ENCODE measurements at regions not wholly inside any gene's neighbourhood (a gene's known extent, or its start where the extent isn't known, plus 50 kb on each side); places are given as distances from the start of the nearest gene placed in this dataset.

- no peaks in the 10 kb centered on the region for H3K27me3 ChIP-seq (ENCODE audit: control insufficient read depth in 3 of 3, insufficient read depth in 3 of 3, low read length in 3 of 3)
- H3K36me3 ChIP-seq (ENCODE audit: control insufficient read depth in 3 of 3, insufficient read depth in 2 of 3, low read depth in 1 of 3, low read length in 3 of 3) = no peaks in the 10 kb centered on the region
- FAIRE-seq (no peak), DNase-seq (no peak)
- H3K27ac ChIP-seq (ENCODE audit: low read depth in 1 of 3, low read length in 2 of 3) = no peak overlapping the region
- H3K9me3 ChIP-seq (ENCODE audit: control insufficient read depth in 2 of 2, insufficient read depth in 1 of 2, low read depth in 1 of 2, low read length in 1 of 2) = no peaks in the 10 kb centered on the region
- 84 to 91% (median 86%) methylated on average over 12 of the region's 12 CpGs for WGBS, 3 donors
- no peak overlapping the region for H3K4me3 ChIP-seq (ENCODE audit: low read depth in 1 of 3, low read length in 3 of 3)
- peaks cover 0 to 14% (median 4%) of the 10 kb centered on the region in 3 donors for H3K4me1 ChIP-seq (ENCODE audit: control insufficient read depth in 3 of 3, insufficient read depth in 2 of 3, low read depth in 1 of 3, low read length in 2 of 3)
Measured at GRCh38 chr12:124719231-124719630, 144.4 kb downstream of the SCARB1 start.

- no peaks in the 10 kb centered on the region for H3K9me3 ChIP-seq (ENCODE audit: control insufficient read depth in 2 of 2, insufficient read depth in 1 of 2, low read depth in 1 of 2, low read length in 1 of 2)
- H3K27ac ChIP-seq (ENCODE audit: low read depth in 1 of 3, low read length in 2 of 3) = no peak overlapping the region
- no peaks in the 10 kb centered on the region for H3K36me3 ChIP-seq (ENCODE audit: control insufficient read depth in 3 of 3, insufficient read depth in 2 of 3, low read depth in 1 of 3, low read length in 3 of 3)
- peaks cover 0 to 14% (median 4%) of the 10 kb centered on the region in 3 donors for H3K4me1 ChIP-seq (ENCODE audit: control insufficient read depth in 3 of 3, insufficient read depth in 2 of 3, low read depth in 1 of 3, low read length in 2 of 3)
- H3K4me3 ChIP-seq (ENCODE audit: low read depth in 1 of 3, low read length in 3 of 3) = no peak overlapping the region
- no peaks in the 10 kb centered on the region for H3K27me3 ChIP-seq (ENCODE audit: control insufficient read depth in 3 of 3, insufficient read depth in 3 of 3, low read length in 3 of 3)
- DNase-seq (no peak), FAIRE-seq (no peak)
- WGBS, 3 donors = 91 to 92% (median 92%) methylated on average over 8 of the region's 8 CpGs
Measured at GRCh38 chr12:124718458-124718857, 145.2 kb downstream of the SCARB1 start.

- Histone ChIP-seq H3K27me3 (ENCODE audit: control insufficient read depth in 3 of 3, insufficient read depth in 3 of 3, low read length in 3 of 3) (no peaks in the 10 kb centered on the region), H3K9me3 (ENCODE audit: control insufficient read depth in 2 of 2, insufficient read depth in 1 of 2, low read depth in 1 of 2, low read length in 1 of 2) (no peaks in the 10 kb centered on the region), H3K36me3 (ENCODE audit: control insufficient read depth in 3 of 3, insufficient read depth in 2 of 3, low read depth in 1 of 3, low read length in 3 of 3) (no peaks in the 10 kb centered on the region), H3K4me1 (ENCODE audit: control insufficient read depth in 3 of 3, insufficient read depth in 2 of 3, low read depth in 1 of 3, low read length in 2 of 3) (peaks cover 0 to 18% (median 8%) of the 10 kb centered on the region in 3 donors), H3K4me3 (ENCODE audit: low read depth in 1 of 3, low read length in 3 of 3) (no peak overlapping the region), H3K27ac (ENCODE audit: low read depth in 1 of 3, low read length in 2 of 3) (no peak overlapping the region)
- WGBS, 3 donors = 91 to 94% (median 91%) methylated on average over 14 of the region's 14 CpGs
- FAIRE-seq (no peak), DNase-seq (no peak)
Measured at GRCh38 chr12:124718036-124718435, 145.6 kb downstream of the SCARB1 start.

GRCh38 chr12:124717318-124717717 is 146.3 kb downstream of the SCARB1 start:
- FAIRE-seq (no peak), DNase-seq (no peak)
- Histone ChIP-seq H3K9me3 (ENCODE audit: control insufficient read depth in 2 of 2, insufficient read depth in 1 of 2, low read depth in 1 of 2, low read length in 1 of 2) (no peaks in the 10 kb centered on the region), H3K27ac (ENCODE audit: low read depth in 1 of 3, low read length in 2 of 3) (no peak overlapping the region), H3K4me1 (ENCODE audit: control insufficient read depth in 3 of 3, insufficient read depth in 2 of 3, low read depth in 1 of 3, low read length in 2 of 3) (peaks cover 0 to 18% (median 9%) of the 10 kb centered on the region in 3 donors), H3K36me3 (ENCODE audit: control insufficient read depth in 3 of 3, insufficient read depth in 2 of 3, low read depth in 1 of 3, low read length in 3 of 3) (no peaks in the 10 kb centered on the region), H3K4me3 (ENCODE audit: low read depth in 1 of 3, low read length in 3 of 3) (no peak overlapping the region), H3K27me3 (ENCODE audit: control insufficient read depth in 3 of 3, insufficient read depth in 3 of 3, low read length in 3 of 3) (no peaks in the 10 kb centered on the region)
- WGBS, 3 donors = 96 to 97% (median 96%) methylated on average over 4 of the region's 4 CpGs

GRCh38 chr12:124716208-124717130 is 147.2 kb downstream of the SCARB1 start:
- DNase-seq (no peak), FAIRE-seq (no peak)
- no peak overlapping the region for H3K4me3 ChIP-seq (ENCODE audit: low read depth in 1 of 3, low read length in 3 of 3)
- no peaks in the 10 kb centered on the region for H3K36me3 ChIP-seq (ENCODE audit: control insufficient read depth in 3 of 3, insufficient read depth in 2 of 3, low read depth in 1 of 3, low read length in 3 of 3)
- H3K27me3 ChIP-seq (ENCODE audit: control insufficient read depth in 3 of 3, insufficient read depth in 3 of 3, low read length in 3 of 3) = no peaks in the 10 kb centered on the region
- H3K4me1 ChIP-seq (ENCODE audit: control insufficient read depth in 3 of 3, insufficient read depth in 2 of 3, low read depth in 1 of 3, low read length in 2 of 3) = peaks cover 0 to 18% (median 9%) of the 10 kb centered on the region in 3 donors
- no peaks in the 10 kb centered on the region for H3K9me3 ChIP-seq (ENCODE audit: control insufficient read depth in 2 of 2, insufficient read depth in 1 of 2, low read depth in 1 of 2, low read length in 1 of 2)
- 84 to 89% (median 89%) methylated on average over 22 of the region's 22 CpGs for WGBS, 3 donors
- H3K27ac ChIP-seq (ENCODE audit: low read depth in 1 of 3, low read length in 2 of 3) = no peak overlapping the region

GRCh38 chr12:124715121-124715990 is 147.9 kb upstream of the NCOR2 start:
- 48 to 75% (median 52%) methylated on average over 15 of the region's 15 CpGs for WGBS, 3 donors
- Histone ChIP-seq H3K4me1 (ENCODE audit: control insufficient read depth in 3 of 3, insufficient read depth in 2 of 3, low read depth in 1 of 3, low read length in 2 of 3) (peaks cover 0 to 12% (median 7%) of the 10 kb centered on the region in 3 donors), H3K9me3 (ENCODE audit: control insufficient read depth in 2 of 2, insufficient read depth in 1 of 2, low read depth in 1 of 2, low read length in 1 of 2) (no peaks in the 10 kb centered on the region), H3K27ac (ENCODE audit: low read depth in 1 of 3, low read length in 2 of 3) (no peak overlapping the region), H3K36me3 (ENCODE audit: control insufficient read depth in 3 of 3, insufficient read depth in 2 of 3, low read depth in 1 of 3, low read length in 3 of 3) (no peaks in the 10 kb centered on the region), H3K4me3 (ENCODE audit: low read depth in 1 of 3, low read length in 3 of 3) (no peak overlapping the region), H3K27me3 (ENCODE audit: control insufficient read depth in 3 of 3, insufficient read depth in 3 of 3, low read length in 3 of 3) (no peaks in the 10 kb centered on the region)
- DNase-seq (peak in 1 of 2 donors; percentile 52), FAIRE-seq (no peak)

- DNase-seq = peak; percentile 50 to 61
- Histone ChIP-seq H3K27ac (ENCODE audit: low read depth in 1 of 3, low read length in 2 of 3) (peak overlapping the region in 1 of 3 donors; percentile 85), H3K27me3 (ENCODE audit: control insufficient read depth in 3 of 3, insufficient read depth in 3 of 3, low read length in 3 of 3) (no peaks in the 10 kb centered on the region), H3K36me3 (ENCODE audit: control insufficient read depth in 3 of 3, insufficient read depth in 2 of 3, low read depth in 1 of 3, low read length in 3 of 3) (no peaks in the 10 kb centered on the region), H3K4me1 (ENCODE audit: control insufficient read depth in 3 of 3, insufficient read depth in 2 of 3, low read depth in 1 of 3, low read length in 2 of 3) (peaks cover 0 to 10% (median 5%) of the 10 kb centered on the region in 3 donors), H3K4me3 (ENCODE audit: low read depth in 1 of 3, low read length in 3 of 3) (no peak overlapping the region), H3K9me3 (ENCODE audit: control insufficient read depth in 2 of 2, insufficient read depth in 1 of 2, low read depth in 1 of 2, low read length in 1 of 2) (peaks cover 0 to under 1% of the 10 kb centered on the region in 2 donors)
- FAIRE-seq = no peak
- 34 to 49% (median 49%) methylated on average over 17 of the region's 17 CpGs for whole genome bisulfite sequencing, 3 donors
Measured at GRCh38 chr12:124713436-124714082, 146.1 kb upstream of the NCOR2 start.

- peak overlapping the region in 1 of 3 donors; percentile 85 for H3K27ac ChIP-seq (ENCODE audit: low read depth in 1 of 3, low read length in 2 of 3)
- DNase-seq = no peak
- 76 to 80% (median 77%) methylated on average over 14 of the region's 14 CpGs for WGBS, 3 donors
- H3K36me3 ChIP-seq (ENCODE audit: control insufficient read depth in 3 of 3, insufficient read depth in 2 of 3, low read depth in 1 of 3, low read length in 3 of 3) = no peaks in the 10 kb centered on the region
- no peak overlapping the region for H3K4me3 ChIP-seq (ENCODE audit: low read depth in 1 of 3, low read length in 3 of 3)
- no peak for FAIRE-seq
- H3K27me3 ChIP-seq (ENCODE audit: control insufficient read depth in 3 of 3, insufficient read depth in 3 of 3, low read length in 3 of 3) = no peaks in the 10 kb centered on the region
- peaks cover 0 to 6% of the 10 kb centered on the region in 2 donors for H3K9me3 ChIP-seq (ENCODE audit: control insufficient read depth in 2 of 2, insufficient read depth in 1 of 2, low read depth in 1 of 2, low read length in 1 of 2)
- peaks cover 0 to 10% (median 5%) of the 10 kb centered on the region in 3 donors for H3K4me1 ChIP-seq (ENCODE audit: control insufficient read depth in 3 of 3, insufficient read depth in 2 of 3, low read depth in 1 of 3, low read length in 2 of 3)
Measured at GRCh38 chr12:124713041-124713435, 145.6 kb upstream of the NCOR2 start.

Data from small intestine (tissue), 7 donors.